ENCODE measurements at regions not wholly inside any gene's neighbourhood (a gene's known extent, or its start where the extent isn't known, plus 50 kb on each side); places are given as distances from the start of the nearest gene placed in this dataset.

GRCh38 chr2:139814458-139814857 lies 1034.3 kb upstream of the NXPH2 start:
- no peaks in the 10 kb centered on the region for H3K79me2 ChIP-seq (ENCODE audit: insufficient read depth, low read length)
- H3K4me3 ChIP-seq (ENCODE audit: low read length, poor library complexity, severe bottlenecking) = no peak overlapping the region
- no peak overlapping the region for H3K9ac ChIP-seq (ENCODE audit: low read depth, low read length, poor library complexity, severe bottlenecking)
- no peaks in the 10 kb centered on the region for H3K9me2 ChIP-seq (replicated peaks; ENCODE audit: low read depth, low read length)
- H3K36me3 ChIP-seq (ENCODE audit: insufficient read depth, low read length) = no peaks in the 10 kb centered on the region
- no peak overlapping the region for H3K4me2 ChIP-seq (ENCODE audit: low read depth, low read length, poor library complexity, severe bottlenecking)
- H4K20me1 ChIP-seq (ENCODE audit: insufficient read depth, low read length, poor library complexity, severe bottlenecking) = no peaks in the 10 kb centered on the region
- no peaks in the 10 kb centered on the region for H3K9me3 ChIP-seq (ENCODE audit: insufficient read depth, low read depth, low read length)
- H2AFZ ChIP-seq (ENCODE audit: low read length) = no peak overlapping the region
- H3K27me3 ChIP-seq (ENCODE audit: insufficient read depth, low read length, poor library complexity, severe bottlenecking) = no peaks in the 10 kb centered on the region
- no peaks in the 10 kb centered on the region for H3F3A ChIP-seq (ENCODE audit: low read depth)
- TF ChIP-seq CTCF (conservative IDR thresholded peaks at IDR 0.05; ENCODE audit: low read length) = no peak
- no peak for TF ChIP-seq EZH2phosphoT487 (IDR thresholded peaks at IDR 0.05; ENCODE audit: borderline replicate concordance)
- no peaks in the 10 kb centered on the region for H3K4me1 ChIP-seq (ENCODE audit: insufficient read depth, low read length, poor library complexity, severe bottlenecking)

GRCh38 chr2:139813340-139813739 lies 1033.2 kb upstream of the NXPH2 start:
- no peaks in the 10 kb centered on the region for H3K9me2 ChIP-seq (replicated peaks; ENCODE audit: low read depth, low read length)
- H3K36me3 ChIP-seq (ENCODE audit: insufficient read depth, low read length) = no peaks in the 10 kb centered on the region
- H3K4me2 ChIP-seq (ENCODE audit: low read depth, low read length, poor library complexity, severe bottlenecking) = no peak overlapping the region
- H3K27me3 ChIP-seq (ENCODE audit: insufficient read depth, low read length, poor library complexity, severe bottlenecking) = no peaks in the 10 kb centered on the region
- H3K4me1 ChIP-seq (ENCODE audit: insufficient read depth, low read length, poor library complexity, severe bottlenecking) = no peaks in the 10 kb centered on the region
- H3K4me3 ChIP-seq (ENCODE audit: low read length, poor library complexity, severe bottlenecking) = no peak overlapping the region
- no peaks in the 10 kb centered on the region for H4K20me1 ChIP-seq (ENCODE audit: insufficient read depth, low read length, poor library complexity, severe bottlenecking)
- no peak overlapping the region for H2AFZ ChIP-seq (ENCODE audit: low read length)
- no peak overlapping the region for H3K9ac ChIP-seq (ENCODE audit: low read depth, low read length, poor library complexity, severe bottlenecking)
- no peaks in the 10 kb centered on the region for H3K9me3 ChIP-seq (ENCODE audit: insufficient read depth, low read depth, low read length)
- no peaks in the 10 kb centered on the region for H3F3A ChIP-seq (ENCODE audit: low read depth)
- TF ChIP-seq CTCF (conservative IDR thresholded peaks at IDR 0.05; ENCODE audit: low read length) = no peak
- TF ChIP-seq EZH2phosphoT487 (IDR thresholded peaks at IDR 0.05; ENCODE audit: borderline replicate concordance) = no peak
- H3K79me2 ChIP-seq (ENCODE audit: insufficient read depth, low read length) = no peaks in the 10 kb centered on the region

- Histone ChIP-seq H3K4me3 (ENCODE audit: low read length, poor library complexity, severe bottlenecking) (no peak overlapping the region), H3K79me2 (ENCODE audit: insufficient read depth, low read length) (no peaks in the 10 kb centered on the region), H3K27me3 (ENCODE audit: insufficient read depth, low read length, poor library complexity, severe bottlenecking) (no peaks in the 10 kb centered on the region), H3K9me2 (replicated peaks; ENCODE audit: low read depth, low read length) (no peaks in the 10 kb centered on the region), H3K9ac (ENCODE audit: low read depth, low read length, poor library complexity, severe bottlenecking) (no peak overlapping the region), H2AFZ (ENCODE audit: low read length) (no peak overlapping the region), H3F3A (ENCODE audit: low read depth) (no peaks in the 10 kb centered on the region), H3K4me2 (ENCODE audit: low read depth, low read length, poor library complexity, severe bottlenecking) (no peak overlapping the region), H3K9me3 (ENCODE audit: insufficient read depth, low read depth, low read length) (no peaks in the 10 kb centered on the region), H3K36me3 (ENCODE audit: insufficient read depth, low read length) (no peaks in the 10 kb centered on the region), H4K20me1 (ENCODE audit: insufficient read depth, low read length, poor library complexity, severe bottlenecking) (no peaks in the 10 kb centered on the region), H3K4me1 (ENCODE audit: insufficient read depth, low read length, poor library complexity, severe bottlenecking) (no peaks in the 10 kb centered on the region)
- TF ChIP-seq CTCF (conservative IDR thresholded peaks at IDR 0.05; ENCODE audit: low read length) = no peak
These were observed 1025.3 kb upstream of the NXPH2 start for GRCh38 chr2:139805441-139805840.
